ENCODE measurements at regions not wholly inside any gene's neighbourhood (a gene's known extent, or its start where the extent isn't known, plus 50 kb on each side); places are given as distances from the start of the nearest gene placed in this dataset.

GRCh38 chrX:117707948-117708743 lies 408.5 kb downstream of the KLHL13 start:
- Mint-ChIP-seq H3K27ac (no peak overlapping the region), H3K9me3 (peaks cover 0 to 50% of the 10 kb centered on the region in 2 experiments; a peak in 3 of 5 replicates), H3K27me3 (ENCODE audit: low read depth) (no peaks in the 10 kb centered on the region), H3K4me1 (no peaks in the 10 kb centered on the region), H3K4me3 (no peak overlapping the region), H3K36me3 (ENCODE audit: insufficient read depth in 1 of 3, low read depth in 3 of 3) (no peaks in the 10 kb centered on the region; a peak in 1 of 7 replicates)
- Histone ChIP-seq H2AK5ac (ENCODE audit: insufficient read length, low read length) (no peak overlapping the region), H3T11ph (ENCODE audit: low read length) (no peak overlapping the region), H4K20me1 (ENCODE audit: control insufficient read depth, insufficient read depth, insufficient read length) (no peaks in the 10 kb centered on the region), H3K9me3 (ENCODE audit: control insufficient read depth, low read depth, low read length) (peaks cover 2% of the 10 kb centered on the region), H2BK120ac (ENCODE audit: low read depth, low read length, poor library complexity, severe bottlenecking) (no peak overlapping the region), H4K5ac (ENCODE audit: insufficient read length, low read depth, low read length) (no peak overlapping the region), H3K18ac (ENCODE audit: insufficient read length, low read depth, low read length) (no peak overlapping the region), H2BK5ac (ENCODE audit: insufficient read length, low read length) (no peak overlapping the region), H3K79me2 (ENCODE audit: insufficient read depth, low read length) (no peaks in the 10 kb centered on the region), H3K4me2 (ENCODE audit: insufficient read depth, insufficient read length, low read length) (no peak overlapping the region), H3K27me3 (ENCODE audit: insufficient read depth, low read length) (no peaks in the 10 kb centered on the region), H3K4ac (ENCODE audit: low read depth, low read length) (no peak overlapping the region), H4K91ac (ENCODE audit: insufficient read length, low read depth, low read length) (no peak overlapping the region), H3K23ac (ENCODE audit: insufficient read length, low read depth, low read length) (no peak overlapping the region), H3K79me1 (ENCODE audit: insufficient read depth, low read depth, low read length, poor library complexity, severe bottlenecking) (no peaks in the 10 kb centered on the region), H3K27ac (ENCODE audit: insufficient read length, low read depth, low read length) (no peak overlapping the region), H2AFZ (ENCODE audit: low read length) (no peak overlapping the region), H3K14ac (ENCODE audit: insufficient read depth, low read length) (no peak overlapping the region), H3K9ac (ENCODE audit: extremely low read depth, insufficient read length, low read length) (no peak overlapping the region), H3K4me1 (ENCODE audit: insufficient read depth, low read length) (no peaks in the 10 kb centered on the region), H3K23me2 (ENCODE audit: insufficient read length, low read depth, low read length, poor library complexity, severe bottlenecking) (no peaks in the 10 kb centered on the region), H4K8ac (replicated peaks; ENCODE audit: insufficient read length, low read depth, low read length) (no peak overlapping the region), H2BK15ac (ENCODE audit: low read depth, low read length) (no peak overlapping the region), H2BK12ac (ENCODE audit: insufficient read length, low read depth, low read length) (no peak overlapping the region), H2BK20ac (ENCODE audit: low read depth, low read length, poor library complexity, severe bottlenecking) (no peak overlapping the region), H3K56ac (ENCODE audit: insufficient read length, low read depth, low read length) (no peak overlapping the region)
- TF ChIP-seq CTCF (conservative IDR thresholded peaks at IDR 0.05) = no peak
- WGBS (ENCODE audit: extremely low coverage, insufficient read length, low lambda C conversion rate) = no CpG with 5 or more reads among the region's 8 CpGs
- DNase-seq = no peak
